Nephron (organoid): ENCODE measurements at regions not wholly inside any gene's neighbourhood (a gene's known extent, or its start where the extent isn't known, plus 50 kb on each side); places are given as distances from the start of the nearest gene placed in this dataset.

Source experiments
- H3K27ac Mint-ChIP-seq, 3 experiments: 2 replicates each; pipeline ENCODE4 v1.8.0; 2020; ENCODE audit warnings: mixed read lengths in 3 of 3, mild to moderate bottlenecking in 2 of 3, moderate library complexity in 1 of 3
- H3K27me3 Mint-ChIP-seq: 2 replicates; pipeline ENCODE4 v1.8.0; 2021; ENCODE audit warnings: low read depth, mild to moderate bottlenecking, moderate library complexity, mixed read lengths
- H3K36me3 Mint-ChIP-seq: 2 replicates; pipeline ENCODE4 v1.8.0; 2020; ENCODE audit warnings: low read depth, mixed read lengths
- H3K4me1 Mint-ChIP-seq: 2 replicates; pipeline ENCODE4 v1.8.0; 2020; ENCODE audit warnings: mixed read lengths
- H3K4me3 Mint-ChIP-seq, 3 experiments: 2 replicates each; pipeline ENCODE4 v1.8.0; 2020; ENCODE audit warnings: mild to moderate bottlenecking in 3 of 3, mixed read lengths in 3 of 3, moderate library complexity in 2 of 3
- H3K9me3 Mint-ChIP-seq: 2 replicates; pipeline ENCODE4 v1.8.0; 2020; ENCODE audit warnings: mixed read lengths
- CTCF ChIP-seq, 3 experiments: fragments of 200-600 bp; sonication (generic); IDR thresholded peaks; one replicate each; pipeline ENCODE4 v1.5.0; 2021; ENCODE audit warnings: antibody characterized with exemption in 3 of 3; ENCODE audit not compliant: unreplicated experiment in 3 of 3

GRCh38 chrX:131910586-131910985 is 112.5 kb upstream of the STK26 start:
- Mint-ChIP-seq H3K4me1 (peaks cover 41% of the 10 kb centered on the region), H3K9me3 (peaks cover 6% of the 10 kb centered on the region), H3K36me3 (no peaks in the 10 kb centered on the region), H3K27me3 (no peaks in the 10 kb centered on the region), H3K27ac (peak overlapping the region in 2 of 3 experiments; percentile 17 to 40), H3K4me3 (no peak overlapping the region)
- no peak for TF ChIP-seq CTCF (IDR thresholded peaks at IDR 0.05; ENCODE audit: unreplicated experiment in 3 of 3)

- H3K4me1 Mint-ChIP-seq: peaks cover 34% of the 10 kb centered on the region
- H3K27ac Mint-ChIP-seq: peak overlapping the region in 2 of 3 experiments; percentile 14 to 68
- peaks cover 6% of the 10 kb centered on the region for H3K9me3 Mint-ChIP-seq
- H3K36me3 Mint-ChIP-seq: no peaks in the 10 kb centered on the region
- no peak overlapping the region for H3K4me3 Mint-ChIP-seq
- TF ChIP-seq CTCF (IDR thresholded peaks at IDR 0.05; ENCODE audit: unreplicated experiment in 3 of 3): no peak
- H3K27me3 Mint-ChIP-seq: no peaks in the 10 kb centered on the region
Measured at GRCh38 chrX:131915488-131915887, 107.6 kb upstream of the STK26 start.

- no peak for TF ChIP-seq CTCF (IDR thresholded peaks at IDR 0.05; ENCODE audit: unreplicated experiment in 3 of 3)
- H3K27me3 Mint-ChIP-seq: no peaks in the 10 kb centered on the region
- peaks cover 22% of the 10 kb centered on the region for H3K4me1 Mint-ChIP-seq
- peak overlapping the region in 1 of 3 experiments; percentile 4 for H3K4me3 Mint-ChIP-seq
- H3K36me3 Mint-ChIP-seq: no peaks in the 10 kb centered on the region
- H3K9me3 Mint-ChIP-seq: peaks cover 12% of the 10 kb centered on the region
- H3K27ac Mint-ChIP-seq: no peak overlapping the region
Measured at GRCh38 chrX:131917588-131917987, 105.5 kb upstream of the STK26 start.

- Mint-ChIP-seq H3K4me3 (no peak overlapping the region), H3K27ac (no peak overlapping the region), H3K27me3 (no peaks in the 10 kb centered on the region), H3K4me1 (peaks cover 22% of the 10 kb centered on the region), H3K9me3 (peaks cover 14% of the 10 kb centered on the region), H3K36me3 (no peaks in the 10 kb centered on the region)
- TF ChIP-seq CTCF (IDR thresholded peaks at IDR 0.05; ENCODE audit: unreplicated experiment in 3 of 3): no peak
Measured at GRCh38 chrX:131918839-131919238, 104.3 kb upstream of the STK26 start.

GRCh38 chrX:131923614-131924250 is 99.4 kb upstream of the STK26 start:
- Mint-ChIP-seq H3K4me3 (no peak overlapping the region), H3K4me1 (no peaks in the 10 kb centered on the region), H3K36me3 (no peaks in the 10 kb centered on the region), H3K27me3 (no peaks in the 10 kb centered on the region), H3K9me3 (peaks cover 43% of the 10 kb centered on the region), H3K27ac (no peak overlapping the region)
- no peak for TF ChIP-seq CTCF (IDR thresholded peaks at IDR 0.05; ENCODE audit: unreplicated experiment in 3 of 3)

GRCh38 chrX:131938749-131939148 is 84.4 kb upstream of the STK26 start:
- no peak overlapping the region for H3K27ac Mint-ChIP-seq
- H3K4me1 Mint-ChIP-seq: peaks cover 6% of the 10 kb centered on the region
- H3K36me3 Mint-ChIP-seq: no peaks in the 10 kb centered on the region
- H3K27me3 Mint-ChIP-seq: no peaks in the 10 kb centered on the region
- no peak overlapping the region for H3K4me3 Mint-ChIP-seq
- H3K9me3 Mint-ChIP-seq: no peaks in the 10 kb centered on the region
- TF ChIP-seq CTCF (IDR thresholded peaks at IDR 0.05; ENCODE audit: unreplicated experiment in 3 of 3): no peak
